ENCODE measurements at regions not wholly inside any gene's neighbourhood (a gene's known extent, or its start where the extent isn't known, plus 50 kb on each side); places are given as distances from the start of the nearest gene placed in this dataset.
"Not testable (repeated sequence)": the region's sequence is repeated elsewhere in the genome, so short reads cannot be mapped to it uniquely, and the experiment has no call there.

GRCh38 chr1:99501871-99502270, 144.0 kb upstream of the PALMD start:
- DNase-seq (ENCODE audit: low read depth), result no peak

GRCh38 chr1:99502400-99502799, 143.5 kb upstream of the PALMD start:
- no peak for DNase-seq (ENCODE audit: low read depth)

GRCh38 chr1:99503276-99503747, 142.6 kb upstream of the PALMD start:
- peak; percentile 88 for DNase-seq (ENCODE audit: low read depth)

GRCh38 chr1:99504287-99504686, 141.6 kb upstream of the PALMD start:
- no peak for DNase-seq (ENCODE audit: low read depth)

- DNase-seq (ENCODE audit: low read depth), result no peak
These were observed 139.3 kb upstream of the PALMD start for GRCh38 chr1:99506631-99507030.

- DNase-seq (ENCODE audit: low read depth), result not testable (repeated sequence)
These were observed 138.5 kb upstream of the PALMD start for GRCh38 chr1:99507446-99507845.

GRCh38 chr1:99507906-99508732, 137.8 kb upstream of the PALMD start:
- no peak for DNase-seq (ENCODE audit: low read depth)

- DNase-seq (ENCODE audit: low read depth), result not testable (repeated sequence)
These were observed 137.0 kb upstream of the PALMD start for GRCh38 chr1:99508733-99509445.

GRCh38 chr1:99514823-99515552, 130.9 kb upstream of the PALMD start:
- DNase-seq (ENCODE audit: low read depth), result not testable (repeated sequence)

- no peak for DNase-seq (ENCODE audit: low read depth)
These were observed 129.8 kb upstream of the PALMD start for GRCh38 chr1:99516141-99516540.

GRCh38 chr1:99520121-99520520, 125.8 kb upstream of the PALMD start:
- no peak for DNase-seq (ENCODE audit: low read depth)

- DNase-seq (ENCODE audit: low read depth), result no peak
These were observed 120.6 kb upstream of the PALMD start for GRCh38 chr1:99525331-99525730.

- DNase-seq (ENCODE audit: low read depth), result peak; percentile 32
These were observed 118.8 kb upstream of the PALMD start for GRCh38 chr1:99527078-99527477.

- no peak for DNase-seq (ENCODE audit: low read depth)
These were observed 118.4 kb upstream of the PALMD start for GRCh38 chr1:99527545-99527944.

- no peak for DNase-seq (ENCODE audit: low read depth)
These were observed 116.9 kb upstream of the PALMD start for GRCh38 chr1:99529002-99529401.

- DNase-seq (ENCODE audit: low read depth), result no peak
These were observed 114.2 kb upstream of the PALMD start for GRCh38 chr1:99531578-99532275.

GRCh38 chr1:99532276-99532580, 113.7 kb upstream of the PALMD start:
- no peak for DNase-seq (ENCODE audit: low read depth)

GRCh38 chr1:99533909-99534637, 111.8 kb upstream of the PALMD start:
- no peak for DNase-seq (ENCODE audit: low read depth)

- peak; percentile 51 for DNase-seq (ENCODE audit: low read depth)
These were observed 111.3 kb upstream of the PALMD start for GRCh38 chr1:99534638-99534930.

- DNase-seq (ENCODE audit: low read depth), result peak; percentile 19
These were observed 110.3 kb upstream of the PALMD start for GRCh38 chr1:99535470-99536164.
